Stimulated activated memory B cell treated with anti-CD40 and anti-IgM and Interleukin-4, amounts not matched to agents 10 μg/mL and 1 μg/mL and 100 μg/mL, for 72 hours (primary cell): ENCODE measurements at regions not wholly inside any gene's neighbourhood (a gene's known extent, or its start where the extent isn't known, plus 50 kb on each side); places are given as distances from the start of the nearest gene placed in this dataset.

Source experiments
- ATAC-seq: fragments of 150-1000 bp; cut with Tn5 transposase; 2 replicates; pipeline ENCODE4 v1.10.0; 2021
- H3K27ac Mint-ChIP-seq: one replicate; pipeline ENCODE4 v1.8.0; 2022; ENCODE audit warnings: mild to moderate bottlenecking, mixed read lengths
- H3K27me3 Mint-ChIP-seq: one replicate; pipeline ENCODE4 v1.8.0; 2022; ENCODE audit warnings: mixed read lengths
- H3K36me3 Mint-ChIP-seq: one replicate; pipeline ENCODE4 v1.8.0; 2022; ENCODE audit warnings: mixed read lengths
- H3K4me1 Mint-ChIP-seq: one replicate; pipeline ENCODE4 v1.8.0; 2022; ENCODE audit warnings: mixed read lengths
- H3K4me3 Mint-ChIP-seq: one replicate; pipeline ENCODE4 v1.8.0; 2022; ENCODE audit warnings: mild to moderate bottlenecking, moderate library complexity, mixed read lengths
- H3K9me3 Mint-ChIP-seq: one replicate; pipeline ENCODE4 v1.8.0; 2022; ENCODE audit warnings: mixed read lengths

DNA sequence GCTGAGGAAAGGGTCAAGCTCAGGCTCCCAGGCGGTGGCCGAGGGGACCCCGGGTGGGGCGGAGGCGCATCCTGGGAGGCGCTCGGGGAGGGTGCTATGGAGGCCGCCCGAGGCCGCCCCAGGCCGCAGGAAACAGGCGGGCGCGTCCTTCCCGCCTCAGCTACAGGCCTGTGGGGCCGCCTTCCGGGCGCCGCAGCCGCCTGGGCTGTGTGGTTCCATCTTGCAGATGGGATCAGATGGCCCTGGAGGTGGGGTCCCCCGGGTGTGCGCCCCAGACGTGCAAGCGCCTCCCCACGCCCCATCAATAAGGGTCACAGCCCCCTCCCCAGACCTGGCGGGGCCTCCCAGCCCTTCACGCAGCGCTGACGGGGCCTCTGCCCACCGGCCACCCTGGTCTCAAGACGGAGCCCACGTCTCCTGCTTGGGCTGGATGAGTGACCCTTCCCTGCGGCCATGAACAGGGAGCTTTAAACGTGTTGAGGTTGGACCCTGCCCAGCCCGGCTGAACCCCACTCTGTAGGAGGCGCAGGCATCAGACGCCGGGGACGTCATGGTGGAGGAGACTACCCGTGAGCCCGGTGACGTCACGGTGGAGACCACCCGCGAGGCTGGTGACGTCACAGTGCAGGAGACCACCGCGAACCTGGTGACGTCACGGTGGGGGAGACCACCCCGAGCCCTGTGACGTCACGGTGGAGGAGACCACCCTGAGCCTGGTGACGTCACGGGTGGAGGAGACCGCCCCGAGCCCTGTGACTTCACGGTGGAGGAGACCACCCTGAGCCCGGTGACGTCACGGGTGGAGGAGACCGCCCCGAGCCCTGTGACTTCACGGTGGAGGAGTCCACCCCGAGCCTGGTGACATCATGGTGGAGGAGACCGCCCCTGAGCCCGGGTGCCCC lies 267.0 kb downstream of the DLL1 start:
- ATAC-seq = peak; percentile 32
- Mint-ChIP-seq H3K9me3 (peaks cover 9% of the 10 kb centered on the region), H3K27me3 (peaks cover 9% of the 10 kb centered on the region), H3K27ac (no peak overlapping the region), H3K36me3 (no peaks in the 10 kb centered on the region), H3K4me3 (no peak overlapping the region), H3K4me1 (no peaks in the 10 kb centered on the region)

DNA sequence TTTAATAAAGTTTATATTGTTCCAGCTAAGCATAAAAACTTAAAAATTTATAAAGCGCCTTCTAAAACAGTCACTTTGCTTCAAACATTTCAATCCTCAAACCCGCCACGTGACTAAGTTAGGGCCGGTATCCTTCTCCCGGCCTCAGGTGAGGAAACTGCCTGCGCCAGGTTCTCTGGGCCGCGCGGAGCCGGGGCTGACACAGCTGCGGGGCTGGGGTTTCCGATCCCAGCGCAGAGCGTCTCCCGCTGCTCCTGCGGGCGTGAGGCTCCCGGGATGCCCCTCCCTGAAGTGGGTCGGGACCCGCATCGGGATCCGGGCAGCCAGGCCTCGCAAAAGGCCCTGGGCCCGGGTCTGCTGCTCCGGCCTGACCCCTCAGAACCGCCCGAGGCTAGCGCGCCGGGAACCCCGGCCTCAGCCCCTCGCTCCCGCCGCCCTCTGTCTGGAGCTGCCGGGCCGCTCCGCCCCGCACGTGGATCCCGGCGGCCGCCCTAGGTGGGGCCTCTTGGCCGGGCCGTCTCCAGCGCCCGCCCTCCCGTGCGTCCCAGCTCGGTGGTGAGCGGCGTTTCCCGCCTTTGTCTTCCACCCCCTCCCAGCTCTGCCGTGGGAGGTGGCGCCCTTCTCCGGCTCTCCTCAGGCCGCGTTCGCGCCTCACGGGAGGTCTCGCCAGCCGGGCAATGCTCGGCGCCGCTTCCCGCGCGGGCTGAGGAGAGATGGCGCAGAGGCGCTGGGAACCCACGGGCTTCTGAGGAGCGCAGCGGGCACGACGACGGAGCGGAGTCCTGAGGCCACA lies 267.9 kb downstream of the DLL1 start:
- Mint-ChIP-seq H3K9me3 (peaks cover 5% of the 10 kb centered on the region), H3K4me1 (no peaks in the 10 kb centered on the region), H3K36me3 (no peaks in the 10 kb centered on the region), H3K27me3 (peaks cover 9% of the 10 kb centered on the region), H3K27ac (no peak overlapping the region), H3K4me3 (no peak overlapping the region)
- no peak for ATAC-seq

DNA sequence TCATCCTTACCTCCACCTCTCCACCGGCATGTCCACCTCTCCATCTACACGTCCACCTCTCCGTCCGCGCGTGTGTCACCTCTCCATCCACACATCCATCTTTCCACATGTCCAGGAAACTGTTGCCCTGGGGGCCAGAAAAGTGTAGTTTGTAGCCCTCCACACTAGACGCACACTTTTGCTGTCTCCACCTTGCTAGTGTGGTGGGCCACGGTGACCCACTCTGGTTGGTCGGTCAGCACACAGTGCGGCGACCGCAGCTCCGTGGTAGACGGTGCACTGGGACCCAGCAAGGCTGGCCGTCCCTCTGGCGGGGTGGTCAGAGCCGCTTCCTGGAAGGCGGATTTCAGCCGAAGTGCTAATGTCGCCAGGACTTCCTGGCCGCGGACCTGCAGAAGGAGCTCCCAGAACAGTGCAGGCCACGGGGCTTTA lies 268.6 kb downstream of the DLL1 start:
- Mint-ChIP-seq H3K9me3 (no peaks in the 10 kb centered on the region), H3K27ac (no peak overlapping the region), H3K4me3 (no peak overlapping the region), H3K27me3 (peaks cover 9% of the 10 kb centered on the region), H3K4me1 (no peaks in the 10 kb centered on the region), H3K36me3 (no peaks in the 10 kb centered on the region)
- no peak for ATAC-seq

DNA sequence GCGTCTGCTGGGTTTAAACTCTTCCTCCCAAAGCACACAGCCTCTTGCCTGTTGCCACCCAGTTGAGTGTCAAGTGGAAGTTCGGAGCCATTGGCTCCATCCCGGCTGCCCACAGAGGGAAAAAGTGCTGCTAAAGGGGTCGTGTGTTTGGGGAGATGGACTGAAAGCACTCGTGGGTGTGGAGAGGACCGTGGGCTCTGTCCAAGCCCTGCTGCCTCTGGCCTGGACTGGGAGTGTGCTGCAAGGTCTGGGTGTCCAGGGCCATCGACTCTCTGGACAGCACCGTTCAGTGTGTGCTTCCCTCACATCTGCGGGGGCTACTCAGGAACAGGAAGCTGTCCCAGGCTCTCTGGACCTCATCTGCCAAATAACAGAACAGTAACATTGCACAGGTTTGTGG lies 269.3 kb downstream of the DLL1 start:
- no peaks in the 10 kb centered on the region for H3K9me3 Mint-ChIP-seq
- H3K36me3 Mint-ChIP-seq = no peaks in the 10 kb centered on the region
- H3K4me1 Mint-ChIP-seq = no peaks in the 10 kb centered on the region
- peaks cover 9% of the 10 kb centered on the region for H3K27me3 Mint-ChIP-seq
- no peak overlapping the region for H3K4me3 Mint-ChIP-seq
- H3K27ac Mint-ChIP-seq = no peak overlapping the region
- no peak for ATAC-seq

DNA sequence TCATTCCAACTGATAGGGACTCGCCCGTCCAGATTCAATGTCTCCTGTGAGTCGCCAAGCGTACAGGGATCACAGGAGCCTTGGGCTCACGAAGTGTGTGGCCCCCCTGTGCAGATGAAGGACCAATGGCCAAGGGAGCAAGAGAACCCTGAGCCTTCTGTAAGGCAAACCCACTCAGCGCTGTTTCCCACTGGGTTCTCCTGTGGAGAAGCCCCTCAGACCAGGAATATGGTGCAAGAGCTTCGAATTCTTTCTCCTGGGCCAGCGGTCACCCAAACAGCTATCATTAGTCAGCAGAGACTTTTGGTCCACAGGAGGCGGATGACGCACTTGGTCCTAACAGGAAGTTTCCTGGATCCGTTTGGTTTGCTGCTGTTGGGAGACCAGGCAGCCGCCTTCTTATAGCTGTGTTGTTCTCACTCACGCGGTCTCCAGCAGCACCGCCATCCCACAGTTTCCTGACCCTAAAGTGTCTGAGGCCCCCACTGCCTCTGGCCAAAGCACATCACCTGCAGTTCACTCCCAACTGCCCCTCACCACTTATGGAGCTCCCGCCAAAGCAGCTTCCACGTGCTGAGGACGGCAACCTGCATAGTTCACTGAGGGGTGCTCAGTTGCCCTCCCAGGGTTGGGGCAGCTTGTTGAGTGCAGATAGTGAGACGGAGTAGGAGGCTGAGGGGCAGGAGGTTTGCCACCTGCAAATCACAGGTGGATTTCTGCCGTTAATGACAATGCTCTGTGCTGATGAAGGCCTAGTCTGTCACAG lies 268.6 kb downstream of the ERMARD start:
- Mint-ChIP-seq H3K4me1 (no peaks in the 10 kb centered on the region), H3K27me3 (peaks cover 9% of the 10 kb centered on the region), H3K4me3 (no peak overlapping the region), H3K36me3 (no peaks in the 10 kb centered on the region), H3K27ac (no peak overlapping the region), H3K9me3 (no peaks in the 10 kb centered on the region)
- ATAC-seq = no peak

DNA sequence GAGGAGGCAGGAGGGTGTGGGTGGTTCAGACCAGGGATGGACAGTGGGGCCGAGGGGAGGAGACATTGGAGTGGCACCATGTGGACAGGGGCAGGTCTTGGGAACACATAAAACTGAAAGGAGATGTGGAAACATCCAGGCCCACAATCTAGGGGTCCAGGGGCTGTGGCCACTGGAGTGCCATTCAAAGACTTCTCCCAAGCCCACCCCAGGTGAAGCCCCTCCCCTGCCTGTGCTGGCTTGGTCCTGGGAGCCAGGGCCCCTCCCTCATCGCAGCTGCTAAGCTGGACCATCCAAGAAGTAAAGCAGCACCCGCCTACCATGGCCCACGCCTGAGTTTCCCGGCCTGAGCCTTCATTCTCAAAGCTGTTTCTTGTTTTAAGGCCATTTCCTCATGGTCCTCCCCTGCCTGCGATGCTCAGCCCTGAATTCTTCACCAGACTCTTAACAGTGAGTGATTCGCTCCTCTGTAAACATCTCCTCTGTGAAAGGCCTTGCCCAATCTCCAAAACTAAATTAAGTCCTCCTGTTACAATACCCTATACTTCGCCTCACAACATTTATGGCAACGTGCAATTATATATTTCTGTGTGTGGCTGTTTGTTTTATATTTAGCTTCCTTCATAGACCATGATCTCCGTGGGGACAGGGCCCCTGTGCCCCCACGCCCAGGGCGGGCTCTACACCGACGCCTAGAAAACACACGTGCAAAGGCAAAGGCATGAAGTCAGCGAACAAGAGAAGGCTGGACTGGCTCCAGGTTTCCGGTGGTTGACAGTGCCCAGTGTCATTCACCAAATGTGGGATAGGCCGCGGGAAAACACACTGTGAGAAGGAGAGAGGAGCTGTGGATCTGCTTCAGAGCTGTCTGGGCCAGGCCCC lies 267.8 kb downstream of the ERMARD start:
- no peak overlapping the region for H3K4me3 Mint-ChIP-seq
- no peak overlapping the region for H3K27ac Mint-ChIP-seq
- H3K36me3 Mint-ChIP-seq = no peaks in the 10 kb centered on the region
- peaks cover 9% of the 10 kb centered on the region for H3K27me3 Mint-ChIP-seq
- no peaks in the 10 kb centered on the region for H3K9me3 Mint-ChIP-seq
- no peaks in the 10 kb centered on the region for H3K4me1 Mint-ChIP-seq
- no peak for ATAC-seq

DNA sequence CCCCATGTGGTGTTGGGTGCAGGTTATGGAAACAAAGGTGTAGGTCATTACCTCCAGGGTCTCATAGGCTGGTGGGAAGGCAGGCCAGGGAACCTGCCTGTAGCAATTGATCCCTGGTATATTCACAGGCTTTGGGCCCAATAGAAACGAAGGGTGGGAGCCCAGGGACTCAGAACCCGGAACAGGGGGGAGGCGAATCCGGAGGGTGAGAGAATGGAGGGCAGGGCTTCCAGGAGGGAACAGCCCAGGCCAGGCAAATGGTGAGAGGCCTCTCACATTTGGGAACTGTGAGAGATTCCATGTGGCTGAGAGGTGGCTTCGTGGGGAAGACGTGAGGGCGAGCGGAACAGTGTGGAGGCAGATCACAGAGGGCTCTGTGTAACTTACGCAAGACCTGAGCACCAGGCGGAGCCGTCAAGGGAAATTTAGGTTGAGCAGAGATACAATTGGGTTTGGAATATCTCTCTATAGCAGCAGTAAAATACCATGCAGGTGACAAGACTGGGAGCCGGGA lies 267.1 kb downstream of the ERMARD start:
- Mint-ChIP-seq H3K27me3 (peaks cover 9% of the 10 kb centered on the region), H3K36me3 (no peaks in the 10 kb centered on the region), H3K9me3 (no peaks in the 10 kb centered on the region), H3K4me1 (no peaks in the 10 kb centered on the region), H3K27ac (no peak overlapping the region), H3K4me3 (no peak overlapping the region)
- ATAC-seq = no peak

DNA sequence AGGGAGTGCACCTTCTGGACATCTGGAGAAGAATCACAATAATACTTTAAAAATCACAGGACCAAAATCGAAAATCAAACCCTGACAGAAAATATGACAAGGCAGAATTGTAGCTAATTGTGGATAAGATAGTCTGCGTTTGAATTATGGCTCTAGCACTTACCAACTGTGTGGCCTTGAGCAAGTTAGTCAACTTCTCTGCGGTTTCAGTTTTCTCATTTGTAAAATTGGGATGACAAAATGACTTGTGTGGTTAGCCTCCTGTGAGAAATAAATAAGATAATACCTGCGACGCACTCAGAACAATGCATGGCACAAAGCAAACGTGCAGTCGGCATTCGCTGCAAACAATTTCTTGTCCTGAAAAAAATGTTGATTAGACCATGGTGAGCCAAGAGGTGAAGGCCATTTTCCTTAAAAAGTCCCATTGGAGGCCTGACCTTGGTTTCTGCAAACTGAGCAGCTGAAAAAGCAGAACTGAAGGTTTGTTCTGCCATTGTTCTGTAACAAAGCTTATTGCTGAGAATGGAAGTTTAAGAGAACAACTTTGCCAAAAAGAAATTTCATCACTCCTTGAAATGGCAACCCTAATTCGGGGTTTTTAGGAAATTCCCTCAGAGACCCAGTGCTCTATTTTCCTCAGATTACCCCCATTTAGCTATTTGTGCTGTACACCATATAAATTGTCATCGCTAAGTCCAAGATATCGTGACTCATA lies 266.3 kb downstream of the ERMARD start:
- Mint-ChIP-seq H3K27me3 (peaks cover 9% of the 10 kb centered on the region), H3K9me3 (no peaks in the 10 kb centered on the region), H3K4me1 (no peaks in the 10 kb centered on the region), H3K4me3 (no peak overlapping the region), H3K36me3 (no peaks in the 10 kb centered on the region), H3K27ac (no peak overlapping the region)
- no peak for ATAC-seq

DNA sequence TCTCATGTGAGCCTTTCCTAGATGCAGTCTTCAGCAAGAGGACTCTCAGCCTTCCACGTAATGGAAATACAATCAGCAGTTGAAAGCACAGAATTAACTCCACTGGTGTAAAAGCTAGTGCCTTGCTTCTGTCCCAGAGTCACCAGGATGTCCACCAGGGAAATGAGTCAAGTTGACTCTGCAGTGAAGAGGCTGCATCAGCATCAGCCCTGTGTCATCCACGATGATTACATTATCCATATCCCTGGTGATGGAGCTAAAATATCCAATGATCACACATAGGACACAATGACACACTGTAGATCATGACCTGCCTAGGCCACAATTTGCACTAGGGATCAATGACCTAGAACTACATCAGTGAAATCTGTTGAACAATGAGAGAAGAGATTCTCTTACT lies 262.4 kb downstream of the ERMARD start:
- H3K27me3 Mint-ChIP-seq = peaks cover 26% of the 10 kb centered on the region
- H3K4me1 Mint-ChIP-seq = no peaks in the 10 kb centered on the region
- no peaks in the 10 kb centered on the region for H3K36me3 Mint-ChIP-seq
- no peak overlapping the region for H3K4me3 Mint-ChIP-seq
- H3K9me3 Mint-ChIP-seq = no peaks in the 10 kb centered on the region
- no peak overlapping the region for H3K27ac Mint-ChIP-seq
- ATAC-seq = no peak

DNA sequence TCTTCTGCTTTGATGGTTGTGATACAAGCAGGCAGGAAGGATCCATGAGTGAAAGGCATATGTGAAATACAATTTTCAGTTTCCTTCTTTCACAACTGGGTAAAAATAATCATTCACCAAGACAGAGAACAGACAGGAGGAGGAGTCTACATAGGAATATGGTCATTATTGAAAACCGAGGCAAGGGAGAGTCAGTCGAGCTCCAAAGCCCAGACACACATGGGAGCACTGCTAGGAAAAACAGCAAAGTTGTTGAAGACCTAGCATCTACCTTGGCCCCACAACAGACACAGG lies 260.6 kb downstream of the ERMARD start:
- Mint-ChIP-seq H3K4me1 (no peaks in the 10 kb centered on the region), H3K9me3 (no peaks in the 10 kb centered on the region), H3K36me3 (no peaks in the 10 kb centered on the region), H3K27ac (no peak overlapping the region), H3K27me3 (peaks cover 33% of the 10 kb centered on the region), H3K4me3 (no peak overlapping the region)
- ATAC-seq = no peak

DNA sequence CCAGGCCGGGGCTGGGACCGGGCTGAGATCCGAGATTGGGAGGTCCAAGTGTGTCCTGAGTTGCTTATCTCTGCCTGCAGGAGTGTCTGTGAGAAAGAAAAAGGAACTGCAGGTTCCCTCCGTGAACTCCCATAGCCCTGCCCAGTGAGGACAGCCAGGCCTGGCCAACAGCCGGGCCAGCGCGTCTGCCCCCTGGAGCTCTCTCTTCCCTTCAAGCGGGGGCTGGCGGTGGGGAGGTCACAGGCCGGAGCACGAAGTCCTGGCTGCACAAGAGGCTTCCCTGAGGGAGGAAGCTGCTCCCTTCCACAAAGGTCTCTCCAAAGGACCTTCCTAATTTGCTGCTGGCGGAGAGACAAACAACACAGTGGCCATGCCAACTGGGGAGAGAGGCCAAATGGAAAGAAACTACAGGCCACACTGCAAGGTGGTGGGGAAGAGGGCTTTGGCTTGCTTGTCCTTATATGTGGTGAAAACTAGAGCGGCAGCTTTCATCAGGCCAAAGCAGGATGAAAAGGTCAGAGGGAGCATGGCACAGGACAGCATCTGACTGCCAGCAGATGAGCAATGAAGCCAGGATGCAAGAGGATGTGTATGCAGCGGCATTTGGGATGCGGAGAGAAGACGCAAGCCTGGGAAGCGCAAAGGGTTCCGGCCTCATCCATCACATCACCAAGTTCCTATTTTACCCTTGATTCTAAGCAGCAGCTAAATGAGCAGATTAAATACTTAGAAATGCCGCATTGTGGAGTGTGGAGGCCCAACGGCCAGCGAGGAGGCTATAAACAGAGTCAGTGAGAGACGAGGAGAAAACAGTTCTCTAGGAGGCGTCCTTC lies 260.0 kb downstream of the ERMARD start:
- Mint-ChIP-seq H3K4me3 (no peak overlapping the region), H3K36me3 (no peaks in the 10 kb centered on the region), H3K27me3 (peaks cover 33% of the 10 kb centered on the region), H3K4me1 (no peaks in the 10 kb centered on the region), H3K27ac (no peak overlapping the region), H3K9me3 (no peaks in the 10 kb centered on the region)
- ATAC-seq = no peak

DNA sequence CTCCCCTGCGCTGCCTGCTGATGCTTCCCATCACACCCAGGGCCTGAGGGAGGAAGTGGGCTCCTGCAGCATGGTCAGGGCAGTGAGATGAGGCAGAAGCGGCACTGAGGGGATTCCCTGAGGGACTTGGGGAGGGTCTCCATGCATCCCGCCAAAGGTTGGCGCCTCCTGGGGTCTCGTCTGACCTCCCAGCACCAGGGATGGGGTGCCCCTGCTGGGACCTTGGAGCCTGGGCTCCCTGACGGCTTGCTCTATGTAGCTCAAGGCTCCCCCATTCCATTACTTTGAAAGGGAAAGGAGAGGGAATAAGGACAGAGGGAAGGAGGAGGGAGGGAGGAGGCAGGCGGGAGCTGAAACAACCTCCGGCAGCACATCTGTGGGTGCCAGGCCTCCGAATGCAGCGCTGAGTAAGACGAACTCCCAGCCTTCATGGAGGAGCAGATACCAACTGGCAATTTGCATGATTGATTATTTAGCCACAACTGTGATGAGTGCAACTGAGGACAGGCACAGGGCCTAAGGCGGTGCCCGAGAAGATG lies 259.3 kb downstream of the ERMARD start:
- no peak for ATAC-seq
- no peak overlapping the region for H3K27ac Mint-ChIP-seq
- H3K4me1 Mint-ChIP-seq = no peaks in the 10 kb centered on the region
- no peaks in the 10 kb centered on the region for H3K9me3 Mint-ChIP-seq
- H3K27me3 Mint-ChIP-seq = peaks cover 33% of the 10 kb centered on the region
- no peaks in the 10 kb centered on the region for H3K36me3 Mint-ChIP-seq
- no peak overlapping the region for H3K4me3 Mint-ChIP-seq

DNA sequence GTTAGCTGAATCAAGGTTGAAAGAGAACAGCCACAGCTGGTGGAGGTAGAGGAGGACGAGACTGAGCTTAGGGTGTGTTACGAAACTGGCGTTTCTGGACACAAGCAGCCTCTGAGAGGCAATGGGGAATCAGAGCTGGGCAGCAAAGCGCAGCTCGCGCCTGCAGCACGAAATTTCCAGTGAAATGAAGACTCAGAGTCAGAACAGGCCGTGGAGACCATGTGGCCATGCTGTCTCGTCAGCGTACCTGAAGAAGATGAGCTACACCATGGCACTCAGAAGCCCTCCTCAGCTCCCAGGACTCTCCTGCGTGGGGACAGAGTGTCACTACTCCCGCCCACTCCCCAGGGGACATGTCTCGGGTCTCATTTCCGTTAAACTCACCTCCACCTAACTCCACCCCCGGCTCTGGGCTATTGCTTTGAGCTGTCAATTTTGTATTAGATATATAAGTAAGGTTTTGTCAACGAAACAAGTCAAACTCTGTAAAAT lies 256.9 kb downstream of the ERMARD start:
- no peak for ATAC-seq
- no peak overlapping the region for H3K27ac Mint-ChIP-seq
- peaks cover 13% of the 10 kb centered on the region for H3K9me3 Mint-ChIP-seq
- H3K4me3 Mint-ChIP-seq = no peak overlapping the region
- H3K27me3 Mint-ChIP-seq = peaks cover 33% of the 10 kb centered on the region
- peaks cover 7% of the 10 kb centered on the region for H3K36me3 Mint-ChIP-seq
- H3K4me1 Mint-ChIP-seq = no peaks in the 10 kb centered on the region
